K562 (cell line): ENCODE measurements at regions not wholly inside any gene's neighbourhood (a gene's known extent, or its start where the extent isn't known, plus 50 kb on each side); places are given as distances from the start of the nearest gene placed in this dataset.

ENCODE experiments used
- ATAC-seq: fragments of 200-7000 bp; cut with Tn5 transposase; 3 replicates; pipeline ENCODE4 v1.9.1; 2020; ENCODE audit warnings: moderate library complexity
- BruUV-seq: library from RNA; stranded (reverse); fragments of 400-500 nt; replicated peaks from 2 replicates; lab custom pipeline; 2021; lab: Mats Ljungman, UMichigan
- CTCF ChIA-PET: fragments of 300-600 bp; formaldehyde crosslinking; extraction: SDS; loops from one replicate; lab custom pipeline; 2021; ENCODE audit warnings: low intra/inter-chr PET ratio; lab: Yijun Ruan, JAX
- POLR2A ChIA-PET: fragments of 300-600, 350-650 bp; sonication (Branson Sonifier 250); formaldehyde crosslinking; extraction: SDS; loops from one replicate; lab custom pipeline; 2021; ENCODE audit warnings: antibody characterized with exemption, inconsistent platforms; lab: Yijun Ruan, JAX
- DNase-seq, 4 experiments: peaks; one replicate each; pipeline versions ENCODE4 v3.0.0 to v3.0.0-alpha.2; 2011 to 2018; ENCODE audit warnings: low spot score in 3 of 4, mixed read lengths in 3 of 4; ENCODE audit errors: extremely low read depth in 1 of 4
- FAIRE-seq: peaks from 2 replicates; lab custom pipeline; 2011; peaks lifted over from hg19 to GRCh38; lab: Jason Lieb, UNC
- H2AFZ ChIP-seq: 2 replicates; pipeline ENCODE4 v1.6.0; 2011; ENCODE audit warnings: low read depth, low read length, control low read depth, inconsistent platforms
- H3K27ac ChIP-seq: fragments of 200-600 bp; 3 replicates; pipeline ENCODE4 v1.8.0; 2011; ENCODE audit warnings: low read depth, mild to moderate bottlenecking, control low read depth, inconsistent platforms, low read length, moderate library complexity, mixed read lengths; ENCODE audit errors: extremely low read depth
- H3K27me3 ChIP-seq, 2 experiments: fragments of 300-600 bp in 1 of 2; 2 replicates in 1 of 2; 3 replicates in 1 of 2; pipeline versions ENCODE4 v1.6.0 to v1.8.0; 2011; ENCODE audit warnings: inconsistent platforms in 2 of 2, low read length in 2 of 2, mild to moderate bottlenecking in 1 of 2, mixed read lengths in 1 of 2, moderate library complexity in 1 of 2; ENCODE audit not compliant: control insufficient read depth in 2 of 2, insufficient read depth in 2 of 2
- H3K36me3 ChIP-seq: fragments of 300-600 bp; 3 replicates; pipeline ENCODE4 v1.8.0; 2011; ENCODE audit warnings: mild to moderate bottlenecking, low read length, inconsistent platforms; ENCODE audit not compliant: control insufficient read depth, insufficient read depth
- H3K4me1 ChIP-seq, 2 experiments: fragments of 200-600 bp in 1 of 2; replicated peaks in 1 of 2; 2 replicates in 1 of 2; 3 replicates in 1 of 2; pipeline versions ENCODE4 v1.5.1 to v1.8.0; 2011; ENCODE audit warnings: inconsistent platforms in 2 of 2, low read length in 2 of 2, mild to moderate bottlenecking in 1 of 2, mixed read lengths in 1 of 2, moderate library complexity in 1 of 2; ENCODE audit not compliant: control insufficient read depth in 2 of 2, insufficient read depth in 2 of 2
- H3K4me2 ChIP-seq: 2 replicates; pipeline ENCODE4 v1.6.1; 2011; ENCODE audit warnings: low read length, control low read depth, inconsistent platforms, mixed read lengths; ENCODE audit not compliant: insufficient read depth
- H3K4me3 ChIP-seq: fragments of 200-600 bp; sonication (generic), shearing (Covaris generic); 2 replicates; pipeline ENCODE4 v1.5.1; 2016; ENCODE audit warnings: control low read depth, inconsistent platforms
- H3K79me2 ChIP-seq: fragments of 200-600 bp; 3 replicates; pipeline ENCODE4 v1.8.0; 2011; ENCODE audit warnings: low read length, inconsistent platforms; ENCODE audit not compliant: control insufficient read depth, insufficient read depth
- H3K9ac ChIP-seq, 2 experiments: 2 replicates each; pipeline versions ENCODE4 v1.6.0 to v1.6.1; 2011; ENCODE audit warnings: low read depth in 2 of 2, low read length in 2 of 2, control low read depth in 1 of 2, inconsistent platforms in 1 of 2, mild to moderate bottlenecking in 1 of 2, mixed read lengths in 1 of 2; ENCODE audit not compliant: insufficient read depth in 1 of 2
- H3K9me1 ChIP-seq: one replicate; pipeline ENCODE4 v1.6.0; 2011; ENCODE audit warnings: inconsistent platforms, mild to moderate bottlenecking, low read length, moderate library complexity; ENCODE audit not compliant: control insufficient read depth, insufficient read depth
- H3K9me3 ChIP-seq: replicated peaks from 2 replicates; pipeline ENCODE4 v1.5.1; 2011; ENCODE audit warnings: low read depth, low read length, inconsistent platforms; ENCODE audit not compliant: control insufficient read depth, insufficient read depth
- H4K20me1 ChIP-seq: replicated peaks from 2 replicates; pipeline ENCODE4 v1.6.1; 2011; ENCODE audit warnings: low read length, inconsistent platforms, mixed read lengths; ENCODE audit not compliant: control insufficient read depth, insufficient read depth
- CHD4 ChIP-seq: fragments of 200-600 bp; sonication (generic); IDR thresholded peaks from 3 replicates; pipeline ENCODE4 v1.6.1; 2012; ENCODE audit warnings: low read depth, mild to moderate bottlenecking, mixed read lengths, low read length, inconsistent platforms; ENCODE audit not compliant: insufficient read depth, insufficient replicate concordance, poor library complexity, severe bottlenecking
- IRF2 ChIP-seq: sonication (generic); formaldehyde crosslinking; IDR thresholded peaks from 2 replicates; pipeline ENCODE4 v1.8.1; 2022; ENCODE audit warnings: mild to moderate bottlenecking, missing genetic modification reagents
- JUN ChIP-seq, 2 experiments: sonication (generic) in 1 of 2; formaldehyde crosslinking in 1 of 2; IDR thresholded peaks; 2 replicates each; pipeline versions ENCODE4 v1.6.1 to v1.8.0; 2012 to 2022; ENCODE audit warnings: borderline replicate concordance in 2 of 2, mild to moderate bottlenecking in 2 of 2, improper control_type of control experiment in 1 of 2, low read depth in 1 of 2, low read length in 1 of 2, missing genetic modification reagents in 1 of 2
- PPARD ChIP-seq: fragments of 250-450 bp; sonication (Bioruptor Pico); IDR thresholded peaks from 2 replicates; pipeline ENCODE4 v1.8.0; 2022; ENCODE audit warnings: inconsistent platforms, mild to moderate bottlenecking, moderate library complexity
- TEAD4 ChIP-seq, 2 experiments: sonication (generic) in 1 of 2; formaldehyde crosslinking in 1 of 2; IDR thresholded peaks; 2 replicates each; pipeline versions ENCODE4 v1.6.1 to v1.8.0; 2012 to 2022; ENCODE audit warnings: borderline replicate concordance in 1 of 2, inconsistent platforms in 1 of 2, low read length in 1 of 2, mild to moderate bottlenecking in 1 of 2, missing genetic modification reagents in 1 of 2
- ZNF583 ChIP-seq: fragments of 250-450 bp; sonication (Bioruptor Pico); IDR thresholded peaks from 2 replicates; pipeline ENCODE4 v1.4.0; 2020
- WGBS: fragments of 100-300 bp; shearing (Covaris generic); methylation state at CpG from one replicate; pipeline ENCODE4 v1.1.6; 2016; ENCODE audit warnings: low coverage, mixed read lengths; ENCODE audit not compliant: insufficient coverage; ENCODE audit errors: missing lambda C conversion rate; 5-methylcytosine and 5-hydroxymethylcytosine counted together
- in situ Hi-C: fragments of 300-500 bp; cut with MboI; formaldehyde crosslinking; loops from 4 replicates; pipeline ENCODE4 v1.15.0; 2018; ENCODE audit warnings: inconsistent platforms, mixed read lengths
- intact Hi-C: fragments of 100-400 bp; cut with micrococcal nuclease; formaldehyde crosslinking; loops from 2 replicates; pipeline ENCODE4 v1.14.2; 2022
- TF ChIP-seq, protein P1 (sequence below): IDR thresholded peaks from 2 replicates; pipeline ENCODE4 v1.6.1; 2012; ENCODE audit warnings: low read depth, low read length, improper control_type of control experiment, borderline replicate concordance
- TF ChIP-seq, protein P2 (sequence below): fragments of 200-400 bp; formaldehyde crosslinking; IDR thresholded peaks from 2 replicates; pipeline ENCODE4 v1.6.1; 2017; ENCODE audit warnings: mild to moderate bottlenecking, low read depth, low read length, moderate library complexity
- TF ChIP-seq, protein P3 (sequence below), 2 experiments: fragments of 250-450 bp in 1 of 2; fragments of 450-650 bp in 1 of 2; sonication (Bioruptor Pico) in 1 of 2; IDR thresholded peaks; 2 replicates each; pipeline versions ENCODE4 v1.6.1 to v1.8.0; 2016 to 2021; ENCODE audit warnings: mild to moderate bottlenecking in 2 of 2, moderate library complexity in 2 of 2, missing compliant biosample characterization in 1 of 2, missing genetic modification characterization in 1 of 2
- TF ChIP-seq, protein P4 (sequence below): fragments of 450-650 bp; formaldehyde crosslinking; IDR thresholded peaks from 2 replicates; pipeline ENCODE4 v1.4.0; 2022; ENCODE audit warnings: mild to moderate bottlenecking, moderate library complexity

DNA sequence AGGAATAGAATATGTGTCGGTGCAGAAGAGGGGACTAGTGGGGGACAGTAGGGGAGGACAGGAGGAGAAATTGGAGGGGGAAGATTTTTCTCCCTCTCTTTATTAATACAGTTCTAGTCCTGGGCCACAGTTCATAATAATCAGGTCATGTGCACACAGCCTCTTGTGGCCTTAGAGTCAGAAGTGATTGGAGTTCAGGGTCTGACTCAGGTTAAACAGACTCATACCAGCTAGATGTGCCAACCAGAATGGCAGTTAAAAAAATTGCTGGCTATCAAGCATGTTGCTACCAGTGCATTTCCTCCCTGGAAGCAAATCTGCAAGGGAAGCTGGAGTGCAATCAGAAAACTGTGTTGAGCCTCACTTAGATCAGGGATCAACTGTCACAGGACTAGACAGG, 132.7 kb upstream of the MAP1B start:
- no peaks in the 10 kb centered on the region for H3K36me3 ChIP-seq
- H4K20me1 ChIP-seq, result no peaks in the 10 kb centered on the region
- no peak overlapping the region for H3K9ac ChIP-seq
- ChIA-PET POLR2A (no interaction called here), CTCF (no interaction called here)
- H3K4me2 ChIP-seq, result no peak overlapping the region
- TF ChIP-seq, protein P1, sequence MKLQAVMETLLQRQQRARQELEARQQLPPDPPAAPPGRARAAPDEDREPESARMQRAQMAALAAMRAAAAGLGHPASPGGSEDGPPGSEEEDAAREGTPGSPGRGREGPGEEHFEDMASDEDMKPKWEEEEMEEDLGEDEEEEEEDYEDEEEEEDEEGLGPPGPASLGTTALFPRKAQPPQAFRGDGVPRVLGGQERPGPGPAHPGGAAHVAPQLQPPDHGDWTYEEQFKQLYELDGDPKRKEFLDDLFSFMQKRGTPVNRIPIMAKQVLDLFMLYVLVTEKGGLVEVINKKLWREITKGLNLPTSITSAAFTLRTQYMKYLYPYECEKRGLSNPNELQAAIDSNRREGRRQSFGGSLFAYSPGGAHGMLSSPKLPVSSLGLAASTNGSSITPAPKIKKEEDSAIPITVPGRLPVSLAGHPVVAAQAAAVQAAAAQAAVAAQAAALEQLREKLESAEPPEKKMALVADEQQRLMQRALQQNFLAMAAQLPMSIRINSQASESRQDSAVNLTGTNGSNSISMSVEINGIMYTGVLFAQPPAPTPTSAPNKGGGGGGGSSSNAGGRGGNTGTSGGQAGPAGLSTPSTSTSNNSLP, result no peak
- TF ChIP-seq PPARD (CRISPR knock-in tag), result no peak
- TF ChIP-seq, protein P2, sequence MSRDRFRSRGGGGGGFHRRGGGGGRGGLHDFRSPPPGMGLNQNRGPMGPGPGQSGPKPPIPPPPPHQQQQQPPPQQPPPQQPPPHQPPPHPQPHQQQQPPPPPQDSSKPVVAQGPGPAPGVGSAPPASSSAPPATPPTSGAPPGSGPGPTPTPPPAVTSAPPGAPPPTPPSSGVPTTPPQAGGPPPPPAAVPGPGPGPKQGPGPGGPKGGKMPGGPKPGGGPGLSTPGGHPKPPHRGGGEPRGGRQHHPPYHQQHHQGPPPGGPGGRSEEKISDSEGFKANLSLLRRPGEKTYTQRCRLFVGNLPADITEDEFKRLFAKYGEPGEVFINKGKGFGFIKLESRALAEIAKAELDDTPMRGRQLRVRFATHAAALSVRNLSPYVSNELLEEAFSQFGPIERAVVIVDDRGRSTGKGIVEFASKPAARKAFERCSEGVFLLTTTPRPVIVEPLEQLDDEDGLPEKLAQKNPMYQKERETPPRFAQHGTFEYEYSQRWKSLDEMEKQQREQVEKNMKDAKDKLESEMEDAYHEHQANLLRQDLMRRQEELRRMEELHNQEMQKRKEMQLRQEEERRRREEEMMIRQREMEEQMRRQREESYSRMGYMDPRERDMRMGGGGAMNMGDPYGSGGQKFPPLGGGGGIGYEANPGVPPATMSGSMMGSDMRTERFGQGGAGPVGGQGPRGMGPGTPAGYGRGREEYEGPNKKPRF, result no peak
- TF ChIP-seq, protein P3, sequence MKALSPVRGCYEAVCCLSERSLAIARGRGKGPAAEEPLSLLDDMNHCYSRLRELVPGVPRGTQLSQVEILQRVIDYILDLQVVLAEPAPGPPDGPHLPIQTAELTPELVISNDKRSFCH (CRISPR knock-in tag; IDR thresholded peaks at IDR 0.05), result no peak
- TF ChIP-seq, protein P3 (tag; IDR thresholded peaks at IDR 0.05), result no peak
- no peak for TF ChIP-seq JUN (IDR thresholded peaks at IDR 0.05; ENCODE audit: borderline replicate concordance, low read depth, low read length)
- no peak for TF ChIP-seq JUN (CRISPR knock-in tag; IDR thresholded peaks at IDR 0.05; ENCODE audit: borderline replicate concordance)
- TF ChIP-seq CHD4, result no peak
- TF ChIP-seq, protein P4, sequence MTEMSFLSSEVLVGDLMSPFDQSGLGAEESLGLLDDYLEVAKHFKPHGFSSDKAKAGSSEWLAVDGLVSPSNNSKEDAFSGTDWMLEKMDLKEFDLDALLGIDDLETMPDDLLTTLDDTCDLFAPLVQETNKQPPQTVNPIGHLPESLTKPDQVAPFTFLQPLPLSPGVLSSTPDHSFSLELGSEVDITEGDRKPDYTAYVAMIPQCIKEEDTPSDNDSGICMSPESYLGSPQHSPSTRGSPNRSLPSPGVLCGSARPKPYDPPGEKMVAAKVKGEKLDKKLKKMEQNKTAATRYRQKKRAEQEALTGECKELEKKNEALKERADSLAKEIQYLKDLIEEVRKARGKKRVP (CRISPR knock-in tag), result no peak
- no peak for TF ChIP-seq IRF2 (CRISPR knock-in tag)
- no peak for TF ChIP-seq TEAD4 (IDR thresholded peaks at IDR 0.05; ENCODE audit: low read length)
- TF ChIP-seq TEAD4 (CRISPR knock-in tag; IDR thresholded peaks at IDR 0.05; ENCODE audit: borderline replicate concordance), result no peak
- TF ChIP-seq ZNF583, result no peak
- no peaks in the 10 kb centered on the region for H3K79me2 ChIP-seq
- intact Hi-C loops, result no loop called here
- in situ Hi-C loops, result no loop called here
- H3K9me1 ChIP-seq, result no peaks in the 10 kb centered on the region
- no peaks in the 10 kb centered on the region for H3K27me3 ChIP-seq
- WGBS, result 0% methylated on average over 1 of the region's 1 CpG
- ATAC-seq, result no peak
- H3K4me3 ChIP-seq, result no peak overlapping the region
- H3K27ac ChIP-seq, result no peak overlapping the region
- H2AFZ ChIP-seq, result no peak overlapping the region
- BruUV-seq, result no TSS peak
- no peak for FAIRE-seq
- H3K9me3 ChIP-seq, result no peaks in the 10 kb centered on the region
- no peaks in the 10 kb centered on the region for H3K4me1 ChIP-seq
- no peak for DNase-seq
